Activated CD4-positive, alpha-beta T cell treated with anti-CD3 and anti-CD28 coated beads, Interleukin-2, Interleukin-4, amounts not matched to agents 100 ng/mL and 50 ng/mL, durations not matched to agents 16 hours and 8 hours (primary cell): ENCODE measurements at regions not wholly inside any gene's neighbourhood (a gene's known extent, or its start where the extent isn't known, plus 50 kb on each side); places are given as distances from the start of the nearest gene placed in this dataset.
A peak's percentile ranks its signal among the peaks of the same experiment; 100 is the strongest.

Experiments
- DNase-seq: peaks from one replicate; pipeline ENCODE4 v3.0.0-alpha.2; 2020; ENCODE audit warnings: low spot score

- no peak for DNase-seq
These were observed 134.3 kb upstream of the MAN1A1 start for GRCh38 chr6:119483908-119484307.

- no peak for DNase-seq
These were observed 133.3 kb upstream of the MAN1A1 start for GRCh38 chr6:119482850-119483285.

- DNase-seq = no peak
These were observed 132.4 kb upstream of the MAN1A1 start for GRCh38 chr6:119481976-119482375.

- DNase-seq = no peak
These were observed 131.5 kb upstream of the MAN1A1 start for GRCh38 chr6:119480961-119481497.

GRCh38 chr6:119479860-119480655, 130.5 kb upstream of the MAN1A1 start:
- DNase-seq = no peak

GRCh38 chr6:119476554-119476953, 127.0 kb upstream of the MAN1A1 start:
- no peak for DNase-seq

- DNase-seq = no peak
These were observed 126.5 kb upstream of the MAN1A1 start for GRCh38 chr6:119476024-119476423.

- DNase-seq = no peak
These were observed 121.5 kb upstream of the MAN1A1 start for GRCh38 chr6:119470893-119471542.

- no peak for DNase-seq
These were observed 118.0 kb upstream of the MAN1A1 start for GRCh38 chr6:119467488-119468081.

- DNase-seq = no peak
These were observed 116.7 kb upstream of the MAN1A1 start for GRCh38 chr6:119466226-119466625.

- DNase-seq = peak; percentile 81
These were observed 113.6 kb upstream of the MAN1A1 start for GRCh38 chr6:119463081-119463626.

- no peak for DNase-seq
These were observed 111.6 kb upstream of the MAN1A1 start for GRCh38 chr6:119461187-119461586.

GRCh38 chr6:119459207-119459974, 109.8 kb upstream of the MAN1A1 start:
- DNase-seq = no peak

- no peak for DNase-seq
These were observed 105.2 kb upstream of the MAN1A1 start for GRCh38 chr6:119454714-119455113.

GRCh38 chr6:119453242-119454200, 104.0 kb upstream of the MAN1A1 start:
- DNase-seq = no peak

- DNase-seq = no peak
These were observed 100.0 kb upstream of the MAN1A1 start for GRCh38 chr6:119449331-119450156.

GRCh38 chr6:119447921-119448320, 98.4 kb upstream of the MAN1A1 start:
- no peak for DNase-seq

GRCh38 chr6:119446609-119447008, 97.0 kb upstream of the MAN1A1 start:
- DNase-seq = no peak

- DNase-seq = peak; percentile 45
These were observed 96.6 kb upstream of the MAN1A1 start for GRCh38 chr6:119446115-119446554.

GRCh38 chr6:119445666-119446065, 96.1 kb upstream of the MAN1A1 start:
- no peak for DNase-seq
